ENCODE measurements at regions not wholly inside any gene's neighbourhood (a gene's known extent, or its start where the extent isn't known, plus 50 kb on each side); places are given as distances from the start of the nearest gene placed in this dataset.

DNA sequence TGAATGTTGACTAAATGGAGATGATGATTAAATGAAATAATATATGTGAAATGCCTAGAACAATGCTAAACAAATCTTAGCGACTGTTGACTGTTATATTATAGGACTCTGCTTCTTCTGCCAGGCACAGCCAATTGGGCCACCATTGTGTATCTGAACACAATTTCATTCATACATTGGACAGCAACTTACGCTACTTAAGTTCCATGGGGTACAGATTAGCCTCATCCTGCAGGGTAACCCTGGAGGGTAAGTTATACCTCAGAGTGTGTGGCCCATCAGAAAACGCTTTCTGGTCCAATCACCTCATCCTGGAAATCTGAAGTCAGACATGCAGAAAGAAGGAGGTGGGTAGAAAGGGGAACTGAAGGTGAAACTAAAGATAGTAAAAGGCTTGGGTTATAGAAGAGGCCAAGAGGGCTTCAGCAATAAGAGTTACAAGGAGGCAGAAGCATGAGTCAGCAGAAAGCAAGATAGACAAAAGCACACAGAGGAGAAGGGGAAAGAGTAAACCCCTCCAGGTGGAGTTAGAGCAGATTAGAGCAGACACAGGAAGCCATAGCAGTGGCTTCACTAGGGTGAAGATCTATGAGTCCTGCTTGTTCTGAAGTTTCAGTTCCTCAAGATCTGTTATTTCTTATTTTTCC, 119.3 kb upstream of the SLC24A5 start:
- H3K4me3 ChIP-seq (ENCODE audit: low read length): no peak overlapping the region
- no peaks in the 10 kb centered on the region for H3K27me3 ChIP-seq (ENCODE audit: insufficient read depth, low read depth, low read length)
- no peak overlapping the region for H3K9ac ChIP-seq (ENCODE audit: low read length)
- TF ChIP-seq RAD21 (conservative IDR thresholded peaks at IDR 0.05): no peak
- TF ChIP-seq SMC3 (conservative IDR thresholded peaks at IDR 0.05; ENCODE audit: poor library complexity): no peak
- no peak for TF ChIP-seq REST (IDR thresholded peaks at IDR 0.05; ENCODE audit: borderline replicate concordance)
- TF ChIP-seq POLR2AphosphoS5 (IDR thresholded peaks at IDR 0.05): no peak
- no peaks in the 10 kb centered on the region for H3K36me3 ChIP-seq (ENCODE audit: insufficient read depth, low read length)
- no peak overlapping the region for H3K4me2 ChIP-seq (ENCODE audit: low read length)
- H3F3A ChIP-seq (ENCODE audit: insufficient read depth, low read length, poor library complexity, severe bottlenecking): no peaks in the 10 kb centered on the region
- no peaks in the 10 kb centered on the region for H3K9me2 ChIP-seq (ENCODE audit: insufficient read depth, low read length)
- H3K9me3 ChIP-seq (ENCODE audit: low read length): no peaks in the 10 kb centered on the region
- H4K20me1 ChIP-seq (ENCODE audit: insufficient read depth): no peaks in the 10 kb centered on the region
- H3K79me2 ChIP-seq (replicated peaks; ENCODE audit: insufficient read depth, low read length): no peaks in the 10 kb centered on the region
- H2AFZ ChIP-seq (ENCODE audit: low read depth, low read length): no peak overlapping the region
- no peak overlapping the region for H3K27ac ChIP-seq (ENCODE audit: low read length)

GRCh38 chr15:48002767-48003166, 118.0 kb upstream of the SLC24A5 start:
- no peak overlapping the region for H3K9ac ChIP-seq (ENCODE audit: low read length)
- no peaks in the 10 kb centered on the region for H3K79me2 ChIP-seq (replicated peaks; ENCODE audit: insufficient read depth, low read length)
- no peaks in the 10 kb centered on the region for H3K9me2 ChIP-seq (ENCODE audit: insufficient read depth, low read length)
- no peak overlapping the region for H3K27ac ChIP-seq (ENCODE audit: low read length)
- no peaks in the 10 kb centered on the region for H3F3A ChIP-seq (ENCODE audit: insufficient read depth, low read length, poor library complexity, severe bottlenecking)
- TF ChIP-seq POLR2AphosphoS5 (IDR thresholded peaks at IDR 0.05) (no peak), MXI1 (conservative IDR thresholded peaks at IDR 0.05; ENCODE audit: poor library complexity, severe bottlenecking) (no peak), SMC3 (conservative IDR thresholded peaks at IDR 0.05; ENCODE audit: poor library complexity) (no peak), RAD21 (conservative IDR thresholded peaks at IDR 0.05) (no peak), EP300 (conservative IDR thresholded peaks at IDR 0.05; ENCODE audit: poor library complexity, severe bottlenecking) (no peak), REST (IDR thresholded peaks at IDR 0.05; ENCODE audit: borderline replicate concordance) (no peak), TAF1 (IDR thresholded peaks at IDR 0.05; ENCODE audit: low read depth) (no peak), EZH2 (IDR thresholded peaks at IDR 0.05; ENCODE audit: borderline replicate concordance, insufficient read depth, low read length, poor library complexity, severe bottlenecking) (no peak), CTCF (IDR thresholded peaks at IDR 0.05; ENCODE audit: poor library complexity, severe bottlenecking) (no peak)
- H2AFZ ChIP-seq (ENCODE audit: low read depth, low read length): no peak overlapping the region
- H3K36me3 ChIP-seq (ENCODE audit: insufficient read depth, low read length): no peaks in the 10 kb centered on the region
- H4K20me1 ChIP-seq (ENCODE audit: insufficient read depth): no peaks in the 10 kb centered on the region
- H3K4me3 ChIP-seq (ENCODE audit: low read length): no peak overlapping the region
- H3K9me3 ChIP-seq (ENCODE audit: low read length): no peaks in the 10 kb centered on the region
- H3K27me3 ChIP-seq (ENCODE audit: insufficient read depth, low read depth, low read length): no peaks in the 10 kb centered on the region
- H3K4me2 ChIP-seq (ENCODE audit: low read length): no peak overlapping the region
